Thyroid gland (tissue), 4 donors: ENCODE measurements at regions not wholly inside any gene's neighbourhood (a gene's known extent, or its start where the extent isn't known, plus 50 kb on each side); places are given as distances from the start of the nearest gene placed in this dataset.

Source experiments
- DNase-seq, 2 donors: peaks; one replicate each; pipeline ENCODE4 v3.0.0-alpha.2; 2019
- H3K27ac ChIP-seq, 3 donors: fragments of 200-600 bp; sonication (generic); 1 replicate in 2 of 3; 2 replicates in 1 of 3; pipeline ENCODE4 v1.5.1; 2016 to 2019; ENCODE audit warnings: mild to moderate bottlenecking in 1 of 3, moderate library complexity in 1 of 3
- H3K27me3 ChIP-seq: fragments of 200-600 bp; sonication (generic); one replicate; pipeline ENCODE4 v1.5.1; 2019
- H3K36me3 ChIP-seq, 2 donors: fragments of 200-600 bp; sonication (generic); one replicate each; pipeline ENCODE4 v1.5.1; 2016 to 2019
- H3K4me1 ChIP-seq, 2 donors: fragments of 200-600 bp; sonication (generic); one replicate each; pipeline ENCODE4 v1.5.1; 2017 to 2019
- H3K4me3 ChIP-seq, 3 donors: fragments of 200-600 bp; sonication (generic); replicated peaks in 1 of 3; 1 replicate in 2 of 3; 2 replicates in 1 of 3; pipeline ENCODE4 v1.5.1; 2016; ENCODE audit warnings: mild to moderate bottlenecking in 1 of 3
- H3K9me3 ChIP-seq: fragments of 200-600 bp; sonication (generic); one replicate; pipeline ENCODE4 v1.5.1; 2017
- POLR2A ChIP-seq, 2 donors: fragments of 450-650 bp; IDR thresholded peaks; one replicate each; pipeline ENCODE4 v1.6.1; 2017; ENCODE audit warnings: antibody characterized with exemption in 2 of 2, mild to moderate bottlenecking in 2 of 2, moderate library complexity in 1 of 2
- whole genome bisulfite sequencing, 2 donors: methylation state at CpG; one replicate each; pipeline ENCODE4 v1.1.5; 2017; 5-methylcytosine and 5-hydroxymethylcytosine counted together
- intact Hi-C: fragments of 100-400 bp; cut with DNase I; formaldehyde crosslinking; loops from one replicate; pipeline ENCODE4 v1.15.1; 2023
- TF ChIP-seq, protein P1 (sequence below), 6 experiments: fragments of 200-600 bp in 3 of 6; fragments of 450-650 bp in 3 of 6; sonication (generic) in 3 of 6; IDR thresholded peaks; one replicate each; pipeline ENCODE4 v1.5.1; 2016 to 2019; ENCODE audit warnings: antibody characterized with exemption in 6 of 6, mild to moderate bottlenecking in 2 of 6, inconsistent platforms in 1 of 6, moderate library complexity in 1 of 6

DNA sequence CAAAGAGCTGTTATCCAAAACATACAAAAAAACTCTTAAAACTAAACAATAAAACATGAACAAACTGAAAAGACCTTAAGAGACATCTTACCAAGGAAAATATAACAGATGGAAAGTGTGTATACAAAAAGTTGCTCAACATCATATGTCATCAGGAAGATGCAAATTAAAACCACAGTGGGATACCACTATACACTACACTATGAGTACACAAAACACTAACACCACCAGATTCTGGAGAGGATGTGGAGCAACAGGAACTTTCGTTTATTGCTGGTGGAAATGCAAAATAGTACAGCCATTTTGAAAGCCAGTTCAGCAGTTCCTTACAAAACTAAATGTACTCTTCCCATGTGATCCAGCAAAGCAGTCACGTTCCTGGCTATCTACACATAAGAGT, 221.4 kb downstream of the CMPK2 start:
- TF ChIP-seq, protein P1, sequence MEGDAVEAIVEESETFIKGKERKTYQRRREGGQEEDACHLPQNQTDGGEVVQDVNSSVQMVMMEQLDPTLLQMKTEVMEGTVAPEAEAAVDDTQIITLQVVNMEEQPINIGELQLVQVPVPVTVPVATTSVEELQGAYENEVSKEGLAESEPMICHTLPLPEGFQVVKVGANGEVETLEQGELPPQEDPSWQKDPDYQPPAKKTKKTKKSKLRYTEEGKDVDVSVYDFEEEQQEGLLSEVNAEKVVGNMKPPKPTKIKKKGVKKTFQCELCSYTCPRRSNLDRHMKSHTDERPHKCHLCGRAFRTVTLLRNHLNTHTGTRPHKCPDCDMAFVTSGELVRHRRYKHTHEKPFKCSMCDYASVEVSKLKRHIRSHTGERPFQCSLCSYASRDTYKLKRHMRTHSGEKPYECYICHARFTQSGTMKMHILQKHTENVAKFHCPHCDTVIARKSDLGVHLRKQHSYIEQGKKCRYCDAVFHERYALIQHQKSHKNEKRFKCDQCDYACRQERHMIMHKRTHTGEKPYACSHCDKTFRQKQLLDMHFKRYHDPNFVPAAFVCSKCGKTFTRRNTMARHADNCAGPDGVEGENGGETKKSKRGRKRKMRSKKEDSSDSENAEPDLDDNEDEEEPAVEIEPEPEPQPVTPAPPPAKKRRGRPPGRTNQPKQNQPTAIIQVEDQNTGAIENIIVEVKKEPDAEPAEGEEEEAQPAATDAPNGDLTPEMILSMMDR (IDR thresholded peaks at IDR 0.05), result no peak
- TF ChIP-seq POLR2A (IDR thresholded peaks at IDR 0.05), result no peak
- Histone ChIP-seq H3K4me1 (no peaks in the 10 kb centered on the region), H3K4me3 (no peak overlapping the region), H3K27me3 (no peaks in the 10 kb centered on the region), H3K9me3 (no peaks in the 10 kb centered on the region), H3K27ac (no peak overlapping the region), H3K36me3 (no peaks in the 10 kb centered on the region)
- DNase-seq, result no peak
- intact Hi-C loops, result no loop called here
- WGBS, 2 donors, result 73 to 87% methylated on average over 2 of the region's 2 CpGs

DNA sequence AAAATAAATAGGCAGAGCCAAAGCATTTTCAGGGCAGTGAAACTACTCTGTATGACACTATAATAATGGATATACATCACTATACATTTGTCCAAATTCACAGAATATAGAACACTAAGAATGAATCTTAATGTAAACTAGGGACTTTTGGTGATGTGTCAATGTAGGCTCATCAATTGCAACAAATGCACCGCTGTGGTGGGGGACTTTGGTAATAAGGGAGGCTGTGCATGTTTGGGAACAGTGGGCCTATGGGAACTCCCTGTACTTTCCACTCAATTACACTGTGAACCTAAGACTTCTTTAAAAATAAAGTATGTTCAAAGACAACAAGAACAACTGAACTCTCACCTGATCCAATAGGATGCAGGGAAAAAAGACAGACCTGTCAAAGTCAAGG, 220.7 kb downstream of the CMPK2 start:
- TF ChIP-seq POLR2A (IDR thresholded peaks at IDR 0.05), result no peak
- TF ChIP-seq, protein P1 (IDR thresholded peaks at IDR 0.05), result no peak

DNA sequence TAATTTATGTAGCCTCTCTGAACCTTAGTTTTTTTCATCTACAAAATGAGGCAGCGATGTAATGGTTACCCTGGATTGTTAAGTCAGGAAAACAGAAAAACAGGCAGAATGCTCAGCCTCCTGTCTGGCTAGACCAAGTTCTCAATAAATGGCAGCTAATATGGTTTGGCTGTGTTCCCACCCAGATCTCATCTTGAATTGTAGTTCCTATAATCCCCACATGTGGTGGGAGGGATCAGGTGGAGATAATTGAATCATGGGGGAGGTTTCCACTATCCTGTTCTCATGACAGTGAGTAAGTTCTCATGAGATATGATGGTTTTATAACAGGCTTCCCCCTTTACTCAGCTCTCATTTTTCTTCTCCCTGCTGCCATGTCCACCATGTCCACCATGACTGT, 220.0 kb downstream of the CMPK2 start:
- Histone ChIP-seq H3K4me3 (no peak overlapping the region), H3K36me3 (no peaks in the 10 kb centered on the region), H3K4me1 (no peaks in the 10 kb centered on the region), H3K9me3 (no peaks in the 10 kb centered on the region), H3K27ac (no peak overlapping the region), H3K27me3 (no peaks in the 10 kb centered on the region)
- intact Hi-C loops, result no loop called here
- no peak for TF ChIP-seq POLR2A (IDR thresholded peaks at IDR 0.05)
- TF ChIP-seq, protein P1 (IDR thresholded peaks at IDR 0.05), result no peak
- no peak for DNase-seq
- WGBS, 2 donors, result 91 to 100% methylated on average over 1 of the region's 1 CpG

More for the DNA sequence above, 220.7 kb downstream of the CMPK2 start:
- no peaks in the 10 kb centered on the region for H3K4me1 ChIP-seq
- no peak for DNase-seq
- no peaks in the 10 kb centered on the region for H3K9me3 ChIP-seq
- H3K27ac ChIP-seq, result no peak overlapping the region
- no peaks in the 10 kb centered on the region for H3K36me3 ChIP-seq
- H3K4me3 ChIP-seq, result no peak overlapping the region
- H3K27me3 ChIP-seq, result no peaks in the 10 kb centered on the region
- 88 to 93% methylated on average over 1 of the region's 1 CpG for WGBS, 2 donors
- intact Hi-C loops, result no loop called here

DNA sequence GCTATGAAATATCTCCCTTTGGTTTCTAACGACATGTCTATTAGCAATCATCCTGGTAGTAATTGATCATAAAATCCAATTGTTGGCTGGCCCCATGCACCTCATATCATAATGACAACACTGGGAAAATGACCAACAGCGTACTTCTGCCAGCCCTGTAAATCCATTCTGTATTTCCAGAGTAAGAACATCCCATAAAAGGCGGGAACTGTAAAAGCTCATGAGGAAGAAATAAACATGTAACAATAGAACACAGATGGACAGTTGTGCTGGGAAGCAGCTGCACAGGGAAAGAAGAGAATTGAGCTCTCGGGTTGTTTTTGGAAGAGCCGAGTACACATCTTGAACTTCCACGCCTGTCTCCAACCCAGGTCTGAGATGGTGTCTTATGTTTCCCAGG, 218.7 kb downstream of the CMPK2 start:
- intact Hi-C loops, result no loop called here
- Histone ChIP-seq H3K27me3 (no peaks in the 10 kb centered on the region), H3K9me3 (no peaks in the 10 kb centered on the region), H3K4me1 (no peaks in the 10 kb centered on the region), H3K4me3 (no peak overlapping the region), H3K36me3 (no peaks in the 10 kb centered on the region), H3K27ac (no peak overlapping the region)
- TF ChIP-seq, protein P1 (IDR thresholded peaks at IDR 0.05), result no peak
- no peak for TF ChIP-seq POLR2A (IDR thresholded peaks at IDR 0.05)
- DNase-seq, result no peak
- WGBS, 2 donors, result 77 to 90% methylated on average over 6 of the region's 6 CpGs

DNA sequence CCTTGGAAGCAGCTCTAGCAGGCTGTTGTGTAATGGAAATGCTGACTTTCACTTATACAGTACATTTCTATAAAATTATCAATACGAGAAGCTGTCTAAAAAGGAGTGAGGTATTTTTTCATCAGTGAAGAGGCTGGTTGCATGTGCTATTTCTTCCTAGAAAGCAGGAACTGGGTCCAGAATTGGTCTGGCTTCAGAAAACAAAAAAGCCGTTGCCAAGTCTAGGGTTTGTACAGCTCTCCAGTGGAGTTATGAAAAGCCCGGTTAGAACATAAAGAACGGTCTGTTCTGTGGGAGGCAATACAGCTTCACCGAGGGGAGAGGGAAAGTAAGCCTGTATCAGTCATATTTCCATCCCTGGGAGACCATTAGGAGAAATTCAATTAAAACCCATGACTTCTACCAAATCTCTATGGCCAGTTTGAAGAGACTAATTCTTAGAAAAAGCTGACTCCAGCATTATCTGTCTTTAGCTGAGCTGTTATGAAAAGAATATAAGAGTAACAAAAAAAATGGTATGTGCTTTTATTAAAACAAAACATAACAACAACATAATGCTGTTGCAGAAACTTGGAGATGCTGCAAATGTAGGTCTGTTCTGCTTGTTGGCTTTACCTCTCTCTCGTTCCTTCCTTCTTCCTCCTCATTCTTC, 217.0 kb downstream of the CMPK2 start:
- TF ChIP-seq POLR2A (IDR thresholded peaks at IDR 0.05), result no peak
- TF ChIP-seq, protein P1 (IDR thresholded peaks at IDR 0.05), result no peak
- H3K27me3 ChIP-seq, result no peaks in the 10 kb centered on the region
- DNase-seq, result no peak
- H3K4me1 ChIP-seq, result peaks cover 0 to 10% of the 10 kb centered on the region in 2 donors
- WGBS, 2 donors, result 33% methylated on average over 6 of the region's 6 CpGs
- H3K9me3 ChIP-seq, result no peaks in the 10 kb centered on the region
- intact Hi-C loops, result no loop called here
- no peak overlapping the region for H3K4me3 ChIP-seq
- H3K36me3 ChIP-seq, result no peaks in the 10 kb centered on the region
- H3K27ac ChIP-seq, result no peak overlapping the region
